NCI-H2196 (cell line): ENCODE measurements at regions not wholly inside any gene's neighbourhood (a gene's known extent, or its start where the extent isn't known, plus 50 kb on each side); places are given as distances from the start of the nearest gene placed in this dataset.

Experiments used
- DNase-seq: peaks from one replicate; lab custom pipeline; 2025; ENCODE audit not compliant: unreplicated experiment; lab: John Stamatoyannopoulos, UW

DNA sequence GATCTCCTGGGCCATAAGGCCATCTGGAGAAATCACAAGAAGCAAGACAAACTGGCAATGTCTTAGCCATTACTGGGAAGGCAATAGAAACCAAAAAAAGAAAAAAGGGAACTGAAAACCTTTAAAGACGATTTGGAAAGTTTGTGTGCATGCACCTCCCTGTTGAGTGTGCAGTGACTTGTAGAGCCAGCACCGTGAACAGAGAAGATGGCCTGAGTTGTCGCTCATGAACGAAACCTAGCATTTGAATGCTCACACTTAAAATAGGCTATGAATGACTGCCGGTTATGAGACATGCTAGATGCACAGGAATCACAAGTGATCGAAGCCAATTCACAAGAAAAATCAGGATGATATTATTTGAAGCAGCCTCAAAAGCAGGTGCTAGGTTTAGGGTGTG, 151.3 kb upstream of the ADO start:
- no peak for DNase-seq

GRCh38 chr10:62654966-62655336, 149.6 kb upstream of the ADO start:
- DNase-seq: no peak

DNA sequence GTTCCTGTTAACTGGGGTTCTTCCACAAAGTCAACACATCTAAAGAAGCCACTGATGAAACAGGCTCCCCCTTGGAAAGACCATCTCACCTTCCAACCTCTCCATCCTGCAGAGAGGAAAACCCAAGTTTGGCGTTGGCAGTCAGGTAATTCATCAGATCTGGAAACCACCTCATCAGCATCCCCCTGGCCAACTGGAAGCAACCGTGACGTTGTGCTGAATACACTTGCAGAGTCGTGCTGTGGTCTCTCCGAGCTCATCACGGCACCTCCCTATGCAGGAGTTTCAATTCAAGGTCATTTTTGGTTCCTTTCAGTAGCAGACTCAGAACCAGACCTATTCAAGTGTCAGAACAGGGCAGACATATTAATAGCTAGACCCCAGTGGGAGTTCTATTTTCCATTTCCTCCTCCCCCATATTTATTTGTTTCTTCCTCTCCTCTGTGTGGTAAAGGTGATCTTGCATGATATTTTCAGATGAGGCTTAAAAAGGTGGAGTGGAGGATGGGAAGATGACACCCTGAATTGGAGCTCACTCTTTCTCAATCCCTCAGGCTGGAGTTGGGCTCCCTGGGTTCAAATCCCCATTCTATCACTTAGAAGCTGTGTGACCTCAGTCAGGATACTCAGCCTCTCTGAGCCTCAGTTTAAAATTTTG, 149.1 kb upstream of the ADO start:
- no peak for DNase-seq

GRCh38 chr10:62657244-62657835, 147.2 kb upstream of the ADO start:
- no peak for DNase-seq

DNA sequence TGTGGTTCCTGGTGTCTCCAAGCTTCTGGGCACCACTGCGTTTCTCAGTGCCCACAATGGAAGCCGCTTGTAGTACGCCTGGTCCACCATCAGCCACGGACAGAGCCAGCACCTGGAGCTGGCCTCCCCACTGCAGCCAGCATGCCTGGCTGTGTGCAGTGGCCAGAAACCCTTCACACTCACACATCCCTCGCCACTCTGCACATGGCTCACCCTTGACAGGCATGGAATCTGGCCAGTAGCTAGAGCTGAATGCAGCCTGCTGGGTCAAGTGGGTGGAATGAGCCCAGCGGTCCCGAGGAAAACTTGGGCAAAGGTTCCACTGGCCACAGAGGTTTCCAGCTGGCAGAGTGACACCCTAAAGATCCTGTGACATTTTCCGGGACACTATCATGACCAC, 146.0 kb upstream of the ADO start:
- DNase-seq: no peak

DNA sequence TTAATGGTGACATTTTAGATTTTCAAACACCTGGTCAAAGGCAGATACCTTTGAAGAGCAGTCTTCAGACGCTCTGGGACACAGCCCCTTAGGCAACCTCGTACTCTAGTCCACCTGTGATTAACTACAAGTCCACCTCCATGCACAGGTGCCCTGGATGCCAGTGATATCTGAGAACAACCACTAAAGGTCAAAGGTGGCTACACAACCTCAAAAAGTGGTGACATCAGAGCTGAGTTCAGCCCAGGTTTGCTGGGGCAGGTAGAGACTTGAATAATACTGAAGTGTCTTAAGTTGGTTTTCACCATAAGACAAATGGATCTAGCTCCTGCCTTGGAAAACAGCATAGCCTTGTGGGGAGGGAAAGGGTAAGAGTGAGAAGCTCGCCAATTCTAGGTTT, 143.4 kb upstream of the ADO start:
- DNase-seq: no peak

DNA sequence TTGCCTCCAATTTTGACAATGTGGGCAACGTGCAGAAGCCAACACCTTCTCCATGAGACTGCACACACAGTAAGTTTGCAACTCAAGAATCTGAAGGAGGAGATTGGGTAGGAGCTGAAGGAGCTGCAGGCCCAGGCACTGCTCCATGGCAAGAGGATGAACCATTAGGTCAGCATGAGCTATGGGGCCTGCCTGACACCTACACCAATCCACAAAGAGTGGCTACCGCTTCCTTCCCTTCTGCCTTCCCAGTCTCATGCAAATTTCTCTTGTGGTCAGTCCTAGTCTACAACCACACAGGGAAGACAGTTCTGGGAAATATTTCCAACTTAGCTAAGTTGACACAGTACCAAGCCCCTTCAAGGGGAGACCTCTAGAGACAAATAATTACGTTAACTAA, 142.0 kb upstream of the ADO start:
- no peak for DNase-seq

GRCh38 chr10:62665771-62666170, 138.7 kb upstream of the ADO start:
- DNase-seq: no peak

GRCh38 chr10:62666275-62666674, 138.2 kb upstream of the ADO start:
- no peak for DNase-seq

DNA sequence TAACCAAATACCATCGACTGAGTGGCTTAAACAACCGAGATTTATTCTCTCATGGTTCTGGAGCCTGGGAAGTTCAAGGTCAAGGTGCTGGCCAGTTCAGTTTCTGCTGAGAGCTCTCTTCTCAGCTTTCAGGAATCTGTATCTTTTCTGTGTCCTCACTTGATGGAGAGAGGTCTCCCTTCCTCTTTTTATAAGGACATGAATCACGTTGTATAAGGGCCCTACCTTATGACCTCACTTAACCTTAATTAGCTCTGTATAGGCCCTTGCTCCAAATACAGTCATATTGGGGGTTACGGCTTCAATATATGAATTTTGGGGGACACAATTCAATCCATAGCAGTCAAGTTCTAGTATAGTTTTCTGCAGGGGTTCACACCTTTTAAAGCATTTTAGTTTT, 135.2 kb upstream of the ADO start:
- DNase-seq: no peak

- DNase-seq: no peak
These were observed 133.4 kb upstream of the ADO start for GRCh38 chr10:62671104-62671503.

- no peak for DNase-seq
These were observed 123.1 kb upstream of the ADO start for GRCh38 chr10:62681211-62681940.

- DNase-seq: no peak
These were observed 119.6 kb upstream of the ADO start for GRCh38 chr10:62684911-62685310.

- DNase-seq: no peak
These were observed 117.2 kb upstream of the ADO start for GRCh38 chr10:62687230-62687748.

DNA sequence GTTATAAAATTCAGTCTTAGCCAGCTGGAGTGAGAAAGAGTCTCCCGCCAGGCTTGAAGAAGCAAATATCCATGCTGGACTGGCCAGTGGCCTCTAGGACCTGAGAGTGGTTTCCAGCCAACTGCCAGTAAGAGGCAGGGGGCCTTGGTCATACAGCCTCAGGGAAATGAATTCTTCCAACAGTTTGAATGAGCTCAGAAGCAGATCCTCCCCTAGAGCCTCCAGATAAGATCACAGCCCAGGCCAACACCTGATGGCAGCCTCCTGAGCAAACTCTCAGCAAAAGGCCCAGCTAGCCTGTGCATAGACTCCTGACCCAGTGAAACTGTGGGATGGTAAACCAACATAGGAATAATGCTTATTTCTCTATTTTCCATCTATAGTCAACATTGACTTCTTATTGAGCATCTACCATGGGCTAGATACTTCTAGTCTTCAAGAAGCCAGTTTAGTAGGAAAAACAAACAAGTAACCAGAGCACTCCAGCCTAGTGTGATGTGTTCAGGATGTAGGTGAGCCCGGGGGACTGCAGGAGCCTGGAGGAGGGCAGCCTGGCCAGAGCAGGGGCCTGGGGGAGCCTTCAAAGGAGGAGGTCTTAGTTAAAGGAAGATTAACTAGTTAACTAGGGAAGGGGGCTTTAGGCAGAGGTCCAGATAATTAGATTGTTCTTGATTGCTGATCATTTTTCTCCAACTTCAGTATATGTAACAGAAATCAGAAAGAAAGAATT, 115.4 kb upstream of the ADO start:
- no peak for DNase-seq

- DNase-seq: no peak
These were observed 114.8 kb upstream of the ADO start for GRCh38 chr10:62689712-62690111.

- no peak for DNase-seq
These were observed 113.8 kb upstream of the ADO start for GRCh38 chr10:62690703-62691102.

DNA sequence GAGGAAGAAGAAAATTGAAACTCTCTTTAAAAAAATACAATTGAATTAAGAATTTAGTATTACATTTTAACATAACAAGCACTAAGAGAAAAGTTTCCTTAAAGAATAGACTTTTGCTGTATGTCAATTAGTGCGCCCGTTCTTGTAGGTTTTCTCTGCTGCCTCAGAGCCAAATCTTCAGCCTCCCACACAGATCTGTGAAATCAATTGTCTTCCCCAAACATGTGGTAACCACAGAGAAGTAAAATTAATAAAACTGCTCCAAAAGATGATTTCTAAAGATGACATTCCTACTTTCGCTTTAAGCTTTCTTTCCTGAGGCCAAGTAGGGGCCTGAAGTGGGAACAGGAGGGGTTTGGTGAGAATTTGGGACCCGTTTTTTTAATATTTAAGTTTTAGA, 113.2 kb upstream of the ADO start:
- no peak for DNase-seq

GRCh38 chr10:62692085-62692484, 112.4 kb upstream of the ADO start:
- no peak for DNase-seq

- DNase-seq: no peak
These were observed 111.2 kb upstream of the ADO start for GRCh38 chr10:62693306-62693705.

DNA sequence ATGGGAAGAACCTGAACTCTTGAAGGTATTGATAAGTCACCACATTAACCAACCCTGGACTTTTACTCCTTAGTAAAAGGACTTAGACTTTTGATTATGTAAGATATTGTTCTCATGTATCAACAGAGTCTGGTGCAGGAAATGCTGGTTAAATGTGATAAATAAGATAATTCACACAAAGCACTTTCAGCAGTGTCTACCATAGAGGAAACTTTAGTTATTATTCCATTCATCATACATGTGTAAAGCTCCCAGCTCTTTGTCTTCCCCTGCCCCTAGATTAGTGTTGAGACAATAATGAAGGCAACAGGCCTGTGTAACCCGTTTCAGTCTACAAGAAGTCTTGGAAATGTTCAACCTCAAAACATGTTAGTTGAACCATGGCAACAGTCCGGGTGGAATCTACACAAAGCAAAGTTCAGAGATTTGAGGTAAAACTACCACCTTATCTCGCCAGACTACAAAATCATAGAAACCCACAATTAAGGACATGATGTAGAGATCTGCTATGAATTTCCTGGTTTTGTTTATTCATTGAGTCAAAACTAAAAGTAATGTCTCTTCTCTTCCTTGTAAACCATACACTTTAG, 109.9 kb upstream of the ADO start:
- no peak for DNase-seq
